Kidney (tissue), 13 donors: ENCODE measurements at regions not wholly inside any gene's neighbourhood (a gene's known extent, or its start where the extent isn't known, plus 50 kb on each side); places are given as distances from the start of the nearest gene placed in this dataset.

ENCODE experiments used
- DNase-seq, 5 donors: peaks; one replicate each; pipeline ENCODE4 v3.0.0-alpha.2; 2013 to 2020
- FAIRE-seq: peaks from 2 replicates; lab custom pipeline; 2012; peaks lifted over from hg19 to GRCh38; lab: Jason Lieb, UNC
- H3K27ac ChIP-seq, 2 donors: one replicate each; pipeline ENCODE4 v1.7.0; 2013; ENCODE audit warnings: low read depth in 2 of 2, low read length in 2 of 2, inconsistent platforms in 1 of 2
- H3K27me3 ChIP-seq: one replicate; pipeline ENCODE4 v1.7.1; 2013; ENCODE audit warnings: low read length, inconsistent platforms; ENCODE audit not compliant: control insufficient read depth, insufficient read depth
- H3K36me3 ChIP-seq, 3 donors: one replicate each; pipeline versions ENCODE4 v1.7.0 to v1.7.1; 2013; ENCODE audit warnings: low read length in 3 of 3, control low read depth in 1 of 3, inconsistent platforms in 1 of 3; ENCODE audit not compliant: insufficient read depth in 3 of 3, control insufficient read depth in 2 of 3
- H3K4me1 ChIP-seq, 3 donors: one replicate each; pipeline versions ENCODE4 v1.7.0 to v1.7.1; 2013; ENCODE audit warnings: low read length in 3 of 3, inconsistent platforms in 1 of 3, low read depth in 1 of 3; ENCODE audit not compliant: control insufficient read depth in 2 of 3, insufficient read depth in 2 of 3
- H3K4me3 ChIP-seq, 3 donors: one replicate each; pipeline versions ENCODE4 v1.7.0 to v1.8.1; 2013; ENCODE audit warnings: low read length in 3 of 3, control low read depth in 1 of 3, inconsistent platforms in 1 of 3
- H3K9ac ChIP-seq, 3 donors: one replicate each; pipeline versions ENCODE4 v1.7.0 to v1.7.1; 2013; ENCODE audit warnings: low read length in 3 of 3, control low read depth in 1 of 3, inconsistent platforms in 1 of 3
- H3K9me3 ChIP-seq, 3 donors: one replicate each; pipeline versions ENCODE4 v1.7.0 to v1.7.1; 2013; ENCODE audit warnings: low read length in 3 of 3, control low read depth in 1 of 3, inconsistent platforms in 1 of 3; ENCODE audit not compliant: control insufficient read depth in 2 of 3, insufficient read depth in 1 of 3
- intact Hi-C: fragments of 100-400 bp; cut with DNase I; formaldehyde crosslinking; loops from one replicate; pipeline ENCODE4 v1.11.1; 2022
- TF ChIP-seq, protein P1 (sequence below): IDR thresholded peaks from 3 replicates; pipeline ENCODE4 v1.5.1; 2012; ENCODE audit warnings: mild to moderate bottlenecking, moderate library complexity, borderline replicate concordance; ENCODE audit not compliant: insufficient read depth; ENCODE audit errors: extremely low read depth
- donor health status: control.
- donor health status: control.
- donor health status: control.
- donor health status: control.
- donor health status: control.
- donor health status: DM: yes; HTN: yes; CAD: no.
- donor health status: Normal renal cell carcinoma (clear cell type).

DNA sequence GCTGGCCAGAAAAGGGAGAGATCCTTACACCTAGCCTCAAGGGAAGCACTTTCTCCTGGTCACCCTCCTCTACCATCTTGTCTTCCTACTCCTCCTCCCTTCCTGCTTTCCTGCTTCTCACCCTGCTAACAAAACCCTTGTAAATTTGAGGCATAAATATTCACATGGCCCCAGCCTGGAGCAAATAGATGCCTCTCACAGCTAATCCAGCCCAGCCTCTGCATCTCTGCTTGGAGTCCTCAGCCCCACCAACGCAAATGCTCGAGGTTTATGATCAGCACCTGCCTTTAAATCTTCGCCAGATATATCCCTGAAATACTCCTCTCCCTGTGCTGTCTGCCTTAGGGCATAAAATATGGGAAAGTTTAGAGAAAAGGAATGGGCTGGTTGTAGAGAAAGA, 205.2 kb upstream of the CDH5 start:
- FAIRE-seq (no peak), DNase-seq (peak in 1 of 5 donors; percentile 10)
- intact Hi-C loops = no loop called here
- Histone ChIP-seq H3K36me3 (no peaks in the 10 kb centered on the region), H3K27me3 (no peaks in the 10 kb centered on the region), H3K9ac (no peak overlapping the region), H3K4me1 (no peaks in the 10 kb centered on the region), H3K9me3 (no peaks in the 10 kb centered on the region), H3K4me3 (no peak overlapping the region), H3K27ac (no peak overlapping the region)
- TF ChIP-seq, protein P1, sequence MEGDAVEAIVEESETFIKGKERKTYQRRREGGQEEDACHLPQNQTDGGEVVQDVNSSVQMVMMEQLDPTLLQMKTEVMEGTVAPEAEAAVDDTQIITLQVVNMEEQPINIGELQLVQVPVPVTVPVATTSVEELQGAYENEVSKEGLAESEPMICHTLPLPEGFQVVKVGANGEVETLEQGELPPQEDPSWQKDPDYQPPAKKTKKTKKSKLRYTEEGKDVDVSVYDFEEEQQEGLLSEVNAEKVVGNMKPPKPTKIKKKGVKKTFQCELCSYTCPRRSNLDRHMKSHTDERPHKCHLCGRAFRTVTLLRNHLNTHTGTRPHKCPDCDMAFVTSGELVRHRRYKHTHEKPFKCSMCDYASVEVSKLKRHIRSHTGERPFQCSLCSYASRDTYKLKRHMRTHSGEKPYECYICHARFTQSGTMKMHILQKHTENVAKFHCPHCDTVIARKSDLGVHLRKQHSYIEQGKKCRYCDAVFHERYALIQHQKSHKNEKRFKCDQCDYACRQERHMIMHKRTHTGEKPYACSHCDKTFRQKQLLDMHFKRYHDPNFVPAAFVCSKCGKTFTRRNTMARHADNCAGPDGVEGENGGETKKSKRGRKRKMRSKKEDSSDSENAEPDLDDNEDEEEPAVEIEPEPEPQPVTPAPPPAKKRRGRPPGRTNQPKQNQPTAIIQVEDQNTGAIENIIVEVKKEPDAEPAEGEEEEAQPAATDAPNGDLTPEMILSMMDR = no peak

DNA sequence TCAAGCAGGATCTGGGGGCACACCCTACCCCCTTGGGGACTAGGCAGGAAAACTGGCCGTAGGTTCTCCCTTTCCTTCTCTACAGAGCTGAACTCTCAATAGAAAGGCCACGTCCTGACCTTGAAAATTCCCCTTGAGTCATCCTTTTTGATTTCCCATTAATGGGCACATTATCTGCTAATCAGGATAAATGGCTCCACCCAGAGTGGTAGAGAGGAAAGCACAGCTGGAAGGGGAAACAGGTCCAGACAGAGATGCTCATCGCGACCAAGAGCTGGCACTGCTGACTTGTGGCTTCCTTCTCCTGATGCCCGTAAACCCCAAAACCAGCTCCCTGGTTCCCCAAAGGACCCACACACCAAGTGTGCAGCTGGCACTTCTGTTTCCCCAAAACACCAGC, 206.5 kb upstream of the CDH5 start:
- no peaks in the 10 kb centered on the region for H3K9me3 ChIP-seq
- H3K27me3 ChIP-seq = no peaks in the 10 kb centered on the region
- no peaks in the 10 kb centered on the region for H3K4me1 ChIP-seq
- no peak overlapping the region for H3K9ac ChIP-seq
- H3K27ac ChIP-seq = no peak overlapping the region
- intact Hi-C loops = no loop called here
- no peak for FAIRE-seq
- H3K36me3 ChIP-seq = no peaks in the 10 kb centered on the region
- DNase-seq = no peak
- TF ChIP-seq, protein P1 = no peak
- no peak overlapping the region for H3K4me3 ChIP-seq

DNA sequence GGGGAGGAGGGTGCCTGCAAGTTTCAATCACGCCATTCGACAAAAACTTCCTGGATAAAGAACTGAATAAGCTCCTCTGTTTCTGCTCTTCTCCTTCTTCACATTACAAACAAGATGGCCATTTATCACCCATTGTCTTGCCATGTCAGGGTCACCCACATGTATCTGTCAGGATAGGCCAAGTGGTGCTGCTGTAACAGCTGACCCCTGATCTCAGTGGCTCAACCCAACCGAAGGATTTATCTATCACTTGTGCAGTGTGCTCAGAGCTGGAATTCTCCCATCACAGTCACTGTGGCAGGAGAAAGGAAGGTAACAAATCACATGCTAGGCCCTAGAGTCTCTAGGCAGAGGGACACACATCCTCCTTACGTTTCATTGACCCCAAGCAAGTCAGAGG, 210.0 kb upstream of the CDH5 start:
- Histone ChIP-seq H3K27me3 (no peaks in the 10 kb centered on the region), H3K4me3 (no peak overlapping the region), H3K36me3 (no peaks in the 10 kb centered on the region), H3K4me1 (peaks cover 0 to 4% (median 2%) of the 10 kb centered on the region in 3 donors), H3K27ac (no peak overlapping the region), H3K9me3 (no peaks in the 10 kb centered on the region), H3K9ac (no peak overlapping the region)
- TF ChIP-seq, protein P1 = no peak
- no peak for FAIRE-seq
- no peak for DNase-seq
- intact Hi-C loops = no loop called here

DNA sequence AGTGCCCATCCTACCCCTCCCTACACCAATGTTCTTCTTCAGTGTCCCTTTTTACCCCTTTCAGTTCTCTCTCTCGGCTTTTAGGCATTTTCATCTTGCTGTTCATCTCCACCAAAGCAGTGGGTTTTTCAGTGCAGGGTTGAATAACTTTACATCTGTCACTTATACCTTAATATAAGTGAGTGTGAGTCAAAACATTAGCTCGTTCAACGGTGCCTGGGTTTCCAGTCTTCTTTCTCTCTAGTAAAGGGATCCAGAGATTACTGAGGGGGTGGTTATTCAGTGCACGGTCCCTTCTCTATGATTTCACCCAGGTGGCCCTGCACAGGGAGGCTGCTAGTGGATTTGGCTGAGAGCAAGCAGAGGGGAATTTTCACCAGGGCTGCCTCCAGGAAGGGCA, 210.6 kb upstream of the CDH5 start:
- Histone ChIP-seq H3K4me1 (peaks cover 2 to 6% (median 4%) of the 10 kb centered on the region in 3 donors), H3K9me3 (no peaks in the 10 kb centered on the region), H3K4me3 (no peak overlapping the region), H3K36me3 (no peaks in the 10 kb centered on the region), H3K9ac (no peak overlapping the region), H3K27me3 (no peaks in the 10 kb centered on the region), H3K27ac (no peak overlapping the region)
- no peak for FAIRE-seq
- TF ChIP-seq, protein P1 = no peak
- intact Hi-C loops = no loop called here
- no peak for DNase-seq
